H9 (cell line): ENCODE measurements at regions not wholly inside any gene's neighbourhood (a gene's known extent, or its start where the extent isn't known, plus 50 kb on each side); places are given as distances from the start of the nearest gene placed in this dataset.

Experiments used
- DNase-seq: peaks from one replicate; pipeline ENCODE4 v3.0.0-alpha.2; 2017
- H2AFZ ChIP-seq: one replicate; pipeline ENCODE4 v1.6.1; 2013; ENCODE audit warnings: mild to moderate bottlenecking, low read length, control low read depth, moderate library complexity
- H2AK5ac ChIP-seq: 2 replicates; pipeline ENCODE4 v1.6.1; 2013; ENCODE audit warnings: low read length, control low read depth, mixed read lengths; ENCODE audit not compliant: insufficient read length
- H2BK120ac ChIP-seq: one replicate; pipeline ENCODE4 v1.6.1; 2013; ENCODE audit warnings: low read depth, mild to moderate bottlenecking, low read length, control low read depth, inconsistent platforms; ENCODE audit not compliant: poor library complexity, severe bottlenecking
- H2BK12ac ChIP-seq: 2 replicates; pipeline ENCODE4 v1.6.1; 2013; ENCODE audit warnings: low read length, control low read depth, mixed read lengths, low read depth; ENCODE audit not compliant: insufficient read length
- H2BK15ac ChIP-seq: 2 replicates; pipeline ENCODE4 v1.6.1; 2013; ENCODE audit warnings: low read depth, low read length, control low read depth
- H2BK20ac ChIP-seq: one replicate; pipeline ENCODE4 v1.6.1; 2013; ENCODE audit warnings: low read depth, mild to moderate bottlenecking, low read length, control low read depth, inconsistent platforms; ENCODE audit not compliant: poor library complexity, severe bottlenecking
- H2BK5ac ChIP-seq: 2 replicates; pipeline ENCODE4 v1.6.1; 2013; ENCODE audit warnings: low read length, control low read depth, mixed read lengths; ENCODE audit not compliant: insufficient read length
- H3K14ac ChIP-seq: 2 replicates; pipeline ENCODE4 v1.6.1; 2013; ENCODE audit warnings: low read length, control low read depth; ENCODE audit not compliant: insufficient read depth
- H3K18ac ChIP-seq: 2 replicates; pipeline ENCODE4 v1.6.1; 2013; ENCODE audit warnings: low read depth, mild to moderate bottlenecking, mixed read lengths, low read length, control low read depth; ENCODE audit not compliant: insufficient read length
- H3K23ac ChIP-seq: 2 replicates; pipeline ENCODE4 v1.6.1; 2013; ENCODE audit warnings: low read length, control low read depth, mixed read lengths, low read depth; ENCODE audit not compliant: insufficient read length
- H3K23me2 ChIP-seq: 2 replicates; pipeline ENCODE4 v1.6.1; 2013; ENCODE audit warnings: low read depth, mild to moderate bottlenecking, mixed read lengths, low read length, control low read depth; ENCODE audit not compliant: insufficient read length, poor library complexity, severe bottlenecking
- H3K27ac ChIP-seq: 2 replicates; pipeline ENCODE4 v1.5.1; 2013; ENCODE audit warnings: low read length, control low read depth, mixed read lengths, low read depth; ENCODE audit not compliant: insufficient read length
- H3K27me3 ChIP-seq: 2 replicates; pipeline ENCODE4 v1.6.1; 2013; ENCODE audit warnings: low read length, control low read depth, inconsistent platforms; ENCODE audit not compliant: insufficient read depth
- H3K4ac ChIP-seq: 2 replicates; pipeline ENCODE4 v1.6.1; 2013; ENCODE audit warnings: low read depth, mild to moderate bottlenecking, control low read depth, inconsistent platforms, low read length, moderate library complexity
- H3K4me1 ChIP-seq: 2 replicates; pipeline ENCODE4 v1.6.1; 2013; ENCODE audit warnings: low read length, control low read depth, inconsistent platforms; ENCODE audit not compliant: insufficient read depth
- H3K4me2 ChIP-seq: 2 replicates; pipeline ENCODE4 v1.6.1; 2013; ENCODE audit warnings: low read length, control low read depth, mixed read lengths; ENCODE audit not compliant: insufficient read length, insufficient read depth
- H3K56ac ChIP-seq: 2 replicates; pipeline ENCODE4 v1.6.1; 2013; ENCODE audit warnings: low read depth, mild to moderate bottlenecking, mixed read lengths, low read length, control low read depth; ENCODE audit not compliant: insufficient read length
- H3K79me1 ChIP-seq: 2 replicates; pipeline ENCODE4 v1.6.1; 2013; ENCODE audit warnings: low read depth, mild to moderate bottlenecking, moderate library complexity, low read length, control low read depth, inconsistent platforms; ENCODE audit not compliant: insufficient read depth, poor library complexity, severe bottlenecking
- H3K79me2 ChIP-seq: 2 replicates; pipeline ENCODE4 v1.6.1; 2013; ENCODE audit warnings: low read length, control low read depth, inconsistent platforms; ENCODE audit not compliant: insufficient read depth
- H3K9ac ChIP-seq: 2 replicates; pipeline ENCODE4 v1.6.1; 2013; ENCODE audit warnings: low read length, control low read depth, mixed read lengths; ENCODE audit not compliant: insufficient read length; ENCODE audit errors: extremely low read depth
- H3K9me3 ChIP-seq: one replicate; pipeline ENCODE4 v1.6.1; 2013; ENCODE audit warnings: low read depth, low read length, inconsistent platforms; ENCODE audit not compliant: control insufficient read depth
- H3T11ph ChIP-seq: one replicate; pipeline ENCODE4 v1.6.1; 2013; ENCODE audit warnings: mild to moderate bottlenecking, low read length, control low read depth, inconsistent platforms
- H4K20me1 ChIP-seq: one replicate; pipeline ENCODE4 v1.6.1; 2013; ENCODE audit not compliant: control insufficient read depth, insufficient read length, insufficient read depth
- H4K5ac ChIP-seq: 2 replicates; pipeline ENCODE4 v1.6.1; 2013; ENCODE audit warnings: low read depth, mild to moderate bottlenecking, mixed read lengths, low read length, control low read depth; ENCODE audit not compliant: insufficient read length
- H4K8ac ChIP-seq: replicated peaks from 2 replicates; pipeline ENCODE4 v1.6.1; 2013; ENCODE audit warnings: low read length, control low read depth, mixed read lengths, low read depth; ENCODE audit not compliant: insufficient read length
- H4K91ac ChIP-seq: 2 replicates; pipeline ENCODE4 v1.6.1; 2013; ENCODE audit warnings: low read depth, mild to moderate bottlenecking, moderate library complexity, mixed read lengths, low read length, control low read depth; ENCODE audit not compliant: insufficient read length
- H3K27ac Mint-ChIP-seq, 3 experiments: 2 replicates in 2 of 3; 3 replicates in 1 of 3; pipeline ENCODE4 v1.8.0; 2020 to 2021; ENCODE audit warnings: mixed read lengths in 3 of 3, mild to moderate bottlenecking in 1 of 3, moderate library complexity in 1 of 3
- H3K27me3 Mint-ChIP-seq: 2 replicates; pipeline ENCODE4 v1.8.0; 2021; ENCODE audit warnings: low read depth, mild to moderate bottlenecking, moderate library complexity, mixed read lengths
- H3K36me3 Mint-ChIP-seq, 3 experiments: 2 replicates in 2 of 3; 3 replicates in 1 of 3; pipeline ENCODE4 v1.8.0; 2020 to 2021; ENCODE audit warnings: low read depth in 3 of 3, mixed read lengths in 3 of 3; ENCODE audit not compliant: insufficient read depth in 1 of 3
- H3K4me1 Mint-ChIP-seq, 2 experiments: 2 replicates each; pipeline ENCODE4 v1.8.0; 2020; ENCODE audit warnings: mixed read lengths in 2 of 2
- H3K4me3 Mint-ChIP-seq, 2 experiments: 2 replicates in 1 of 2; 3 replicates in 1 of 2; pipeline ENCODE4 v1.8.0; 2020 to 2021; ENCODE audit warnings: mild to moderate bottlenecking in 2 of 2, mixed read lengths in 2 of 2, moderate library complexity in 1 of 2
- H3K9me3 Mint-ChIP-seq, 2 experiments: 2 replicates in 1 of 2; 3 replicates in 1 of 2; pipeline ENCODE4 v1.8.0; 2020; ENCODE audit warnings: mild to moderate bottlenecking in 2 of 2, mixed read lengths in 2 of 2, moderate library complexity in 1 of 2
- CTCF ChIP-seq: fragments of 200-600 bp; sonication (generic); conservative IDR thresholded peaks from 3 replicates; pipeline ENCODE4 v1.8.0; 2021; ENCODE audit warnings: antibody characterized with exemption, mild to moderate bottlenecking
- WGBS: extraction: QIAGEN DNeasy Blood & Tissue Kit; methylation state at CpG from one replicate; pipeline ENCODE4 v1.1.7; 2013; ENCODE audit warnings: missing lambda C conversion rate, low lambda C conversion rate, mixed read lengths; ENCODE audit not compliant: insufficient read length; ENCODE audit errors: extremely low coverage; 5-methylcytosine and 5-hydroxymethylcytosine counted together

GRCh38 chr2:128771401-128771800 lies 452.7 kb upstream of the HS6ST1 start:
- Histone ChIP-seq H3K18ac (no peak overlapping the region), H4K5ac (no peak overlapping the region)

More at GRCh38 chr2:128771401-128771800, 452.7 kb upstream of the HS6ST1 start:
- H3K4me3 Mint-ChIP-seq = no peak overlapping the region
- no peak overlapping the region for H3K14ac ChIP-seq
- H3K9ac ChIP-seq = no peak overlapping the region
- H2BK120ac ChIP-seq = no peak overlapping the region
- H3K79me2 ChIP-seq = no peaks in the 10 kb centered on the region
- H2BK12ac ChIP-seq = no peak overlapping the region
- no peak overlapping the region for H2BK5ac ChIP-seq
- no peaks in the 10 kb centered on the region for H3K9me3 Mint-ChIP-seq
- DNase-seq = no peak
- no peak overlapping the region for H3K4ac ChIP-seq
- no peaks in the 10 kb centered on the region for H3K27me3 ChIP-seq
- no peak overlapping the region for H4K8ac ChIP-seq
- no CpG with 5 or more reads among the region's 2 CpGs for WGBS
- no peak overlapping the region for H2BK20ac ChIP-seq
- H2AFZ ChIP-seq = no peak overlapping the region
- H3K79me1 ChIP-seq = no peaks in the 10 kb centered on the region
- no peak overlapping the region for H3T11ph ChIP-seq
- no peak overlapping the region for H3K27ac ChIP-seq
- H2AK5ac ChIP-seq = no peak overlapping the region
- H3K4me2 ChIP-seq = no peak overlapping the region
- H3K23me2 ChIP-seq = no peaks in the 10 kb centered on the region
- no peak overlapping the region for H4K91ac ChIP-seq
- TF ChIP-seq CTCF = no peak
- H3K27me3 Mint-ChIP-seq = peaks cover 2% of the 10 kb centered on the region; the same call in 1 of the 2 replicates
- no peak overlapping the region for H2BK15ac ChIP-seq
- H3K4me1 Mint-ChIP-seq = peaks cover 22 to 23% of the 10 kb centered on the region in 2 experiments
- H3K56ac ChIP-seq = no peak overlapping the region
- peak overlapping the region in 1 of 3 experiments; percentile 81; a peak in 3 of 7 replicates for H3K27ac Mint-ChIP-seq
- 0 out of 2 replicates have a peak, but pooled peaks cover 1% of the 10 kb centered on the region for H3K4me1 ChIP-seq
- no peaks in the 10 kb centered on the region; a peak in 1 of 7 replicates for H3K36me3 Mint-ChIP-seq
- no peaks in the 10 kb centered on the region for H4K20me1 ChIP-seq
- no peak overlapping the region for H3K23ac ChIP-seq
- no peaks in the 10 kb centered on the region for H3K9me3 ChIP-seq
